HL-60 (cell line): ENCODE measurements at regions not wholly inside any gene's neighbourhood (a gene's known extent, or its start where the extent isn't known, plus 50 kb on each side); places are given as distances from the start of the nearest gene placed in this dataset.

Experiments used
- DNase-seq, 2 experiments: peaks; one replicate each; pipeline ENCODE4 v3.0.0-alpha.2; 2010 to 2020; ENCODE audit warnings: low read depth in 1 of 2, low spot score in 1 of 2
- H3K27ac ChIP-seq: fragments of 250-450 bp; sonication (Bioruptor Pico); replicated peaks from 2 replicates; pipeline ENCODE4 v1.5.1; 2020; ENCODE audit warnings: mild to moderate bottlenecking, moderate library complexity
- H3K27me3 ChIP-seq: fragments of 250-450 bp; sonication (Bioruptor Pico); 2 replicates; pipeline ENCODE4 v1.5.1; 2021; ENCODE audit warnings: mild to moderate bottlenecking, moderate library complexity; ENCODE audit not compliant: insufficient read depth, poor library complexity, severe bottlenecking
- H3K4me3 ChIP-seq: replicated peaks from 2 replicates; pipeline ENCODE4 v1.5.1; 2011; ENCODE audit warnings: mild to moderate bottlenecking, control low read depth, low read length; ENCODE audit not compliant: insufficient read depth
- CTCF ChIP-seq: IDR thresholded peaks from one replicate; pipeline ENCODE4 v1.5.1; 2011; ENCODE audit warnings: low read length, control low read depth, inconsistent platforms; ENCODE audit not compliant: insufficient read depth
- GABPA ChIP-seq: IDR thresholded peaks from 2 replicates; pipeline ENCODE4 v1.6.1; 2012; ENCODE audit warnings: low read depth
- POLR2AphosphoS5 ChIP-seq: IDR thresholded peaks from 2 replicates; pipeline ENCODE4 v1.6.1; 2012; ENCODE audit warnings: low read depth
- REST ChIP-seq: IDR thresholded peaks from 2 replicates; pipeline ENCODE4 v1.6.1; 2012; ENCODE audit warnings: low read depth; ENCODE audit not compliant: insufficient replicate concordance
- SPI1 ChIP-seq: IDR thresholded peaks from 2 replicates; pipeline ENCODE4 v1.6.1; 2012; ENCODE audit warnings: low read depth, mild to moderate bottlenecking, borderline replicate concordance

DNA sequence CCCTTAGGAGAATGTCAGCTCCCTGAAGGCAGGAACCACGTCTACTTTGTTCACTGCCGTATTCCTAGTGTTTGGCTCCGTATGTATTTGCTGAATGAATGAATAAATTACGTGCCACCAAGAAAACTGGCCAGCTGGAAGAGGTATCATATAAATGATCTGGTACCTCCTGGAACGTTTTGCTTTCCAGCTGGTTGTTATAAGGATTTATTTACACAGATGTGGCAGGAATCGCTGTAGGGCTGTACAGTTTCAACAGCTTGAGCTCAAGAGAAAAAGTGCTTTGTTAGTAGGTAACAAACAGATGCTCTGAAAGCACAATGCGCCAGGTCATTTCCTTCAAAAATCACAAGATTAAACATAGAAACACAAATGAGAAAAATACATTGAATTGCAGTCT, 108.8 kb upstream of the ATP2B2 start:
- no peak overlapping the region for H3K4me3 ChIP-seq
- H3K27me3 ChIP-seq: no peaks in the 10 kb centered on the region
- DNase-seq: no peak
- no peak overlapping the region for H3K27ac ChIP-seq
- TF ChIP-seq CTCF (no peak), SPI1 (no peak), REST (no peak), GABPA (no peak)

DNA sequence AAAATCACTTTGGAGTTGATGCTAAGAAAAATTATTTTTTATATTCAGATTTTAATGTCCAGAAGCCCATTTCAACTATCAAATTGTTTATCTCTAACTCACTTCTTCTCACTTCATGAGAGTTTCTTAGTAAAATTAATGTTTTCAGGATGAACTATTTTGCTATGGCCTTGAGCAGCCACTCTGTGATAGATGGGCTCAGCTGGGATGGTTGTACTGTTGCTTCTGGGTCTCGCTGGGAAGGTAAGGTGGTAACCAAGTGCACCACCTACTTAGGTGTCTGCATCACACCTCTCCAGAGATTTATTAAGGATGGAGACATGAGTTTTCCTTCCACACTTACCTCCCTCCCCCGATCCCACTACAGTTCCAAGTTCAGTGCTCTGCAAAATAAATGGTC, 110.3 kb upstream of the ATP2B2 start:
- H3K27me3 ChIP-seq: no peaks in the 10 kb centered on the region
- no peak for TF ChIP-seq SPI1
- no peak for TF ChIP-seq CTCF
- TF ChIP-seq REST: no peak
- no peak for TF ChIP-seq GABPA
- TF ChIP-seq POLR2AphosphoS5: no peak
- no peak for DNase-seq

GRCh38 chr3:10616321-10616720, 110.9 kb upstream of the ATP2B2 start:
- H3K27ac ChIP-seq: no peak overlapping the region
- DNase-seq: no peak
- TF ChIP-seq POLR2AphosphoS5 (no peak), GABPA (no peak), SPI1 (no peak), CTCF (no peak), REST (no peak)
- no peak overlapping the region for H3K4me3 ChIP-seq
- H3K27me3 ChIP-seq: no peaks in the 10 kb centered on the region

More for the DNA sequence above, 110.3 kb upstream of the ATP2B2 start:
- Histone ChIP-seq H3K27ac (no peak overlapping the region), H3K4me3 (no peak overlapping the region)
